ENCODE measurements at regions not wholly inside any gene's neighbourhood (a gene's known extent, or its start where the extent isn't known, plus 50 kb on each side); places are given as distances from the start of the nearest gene placed in this dataset.
A peak's percentile ranks its signal among the peaks of the same experiment; 100 is the strongest.

DNA sequence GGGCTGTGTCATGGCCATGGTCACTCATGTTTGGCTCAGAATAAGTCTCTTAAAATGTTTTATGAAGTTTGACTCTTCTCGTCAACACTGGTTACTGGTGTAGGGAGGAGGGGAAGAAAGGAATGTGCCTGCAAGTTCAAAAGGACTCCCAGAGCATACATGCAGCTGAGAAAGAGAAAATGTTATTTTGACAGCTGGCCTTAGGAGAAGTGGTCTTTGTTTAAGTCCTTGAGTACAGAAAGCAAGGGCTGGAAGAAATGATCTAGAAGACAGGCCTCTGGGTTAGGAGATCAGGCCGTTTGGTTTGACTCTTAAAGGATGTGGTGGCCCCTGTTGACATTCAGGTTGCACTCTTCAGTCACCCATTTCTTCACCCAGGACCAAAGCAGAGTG is 245.5 kb downstream of the REEP3 start:
- Histone ChIP-seq H3K36me3 (ENCODE audit: control insufficient read depth in 2 of 2, insufficient read depth in 1 of 2, low read length in 2 of 2) (no peaks in the 10 kb centered on the region), H3K4me3 (ENCODE audit: low read depth, low read length) (no peak overlapping the region), H3K9me3 (ENCODE audit: control insufficient read depth, insufficient read depth, low read depth, low read length) (no peaks in the 10 kb centered on the region), H3K4me1 (ENCODE audit: control insufficient read depth, insufficient read depth, low read length) (no peaks in the 10 kb centered on the region), H3K27ac (ENCODE audit: extremely low read depth, low read depth, low read length) (no peak overlapping the region)
- POLR2A ChIA-PET = no interaction called here
- CTCF ChIA-PET = interaction anchor here (0.6 to 5.6 kb wide), 6 partner anchors 46 to 610 kb away, joined by 3 to 68 read pairs (median 4); no protein-coding TSS in a partner anchor
- no peak for TF ChIP-seq ZNF518A (tag by site-specific recombination; conservative IDR thresholded peaks at IDR 0.05; ENCODE audit: low read depth)
- no peak for TF ChIP-seq RBAK (tag by site-specific recombination; IDR thresholded peaks at IDR 0.05)
- no peak for TF ChIP-seq EGR2 (tag by site-specific recombination; IDR thresholded peaks at IDR 0.05; ENCODE audit: low read depth)
- no peak for TF ChIP-seq YY1 (tag by site-specific recombination; IDR thresholded peaks at IDR 0.05)
- TF ChIP-seq ZNF544 (tag by site-specific recombination; IDR thresholded peaks at IDR 0.05) = no peak
- no peak for TF ChIP-seq ZNF274 (IDR thresholded peaks at IDR 0.05; ENCODE audit: low read length)
- no peak for TF ChIP-seq ZNF274 (tag by site-specific recombination; IDR thresholded peaks at IDR 0.05; ENCODE audit: borderline replicate concordance)
- no peak for TF ChIP-seq ZNF529 (tag by site-specific recombination; IDR thresholded peaks at IDR 0.05; ENCODE audit: insufficient replicate concordance)
- TF ChIP-seq, protein P1, sequence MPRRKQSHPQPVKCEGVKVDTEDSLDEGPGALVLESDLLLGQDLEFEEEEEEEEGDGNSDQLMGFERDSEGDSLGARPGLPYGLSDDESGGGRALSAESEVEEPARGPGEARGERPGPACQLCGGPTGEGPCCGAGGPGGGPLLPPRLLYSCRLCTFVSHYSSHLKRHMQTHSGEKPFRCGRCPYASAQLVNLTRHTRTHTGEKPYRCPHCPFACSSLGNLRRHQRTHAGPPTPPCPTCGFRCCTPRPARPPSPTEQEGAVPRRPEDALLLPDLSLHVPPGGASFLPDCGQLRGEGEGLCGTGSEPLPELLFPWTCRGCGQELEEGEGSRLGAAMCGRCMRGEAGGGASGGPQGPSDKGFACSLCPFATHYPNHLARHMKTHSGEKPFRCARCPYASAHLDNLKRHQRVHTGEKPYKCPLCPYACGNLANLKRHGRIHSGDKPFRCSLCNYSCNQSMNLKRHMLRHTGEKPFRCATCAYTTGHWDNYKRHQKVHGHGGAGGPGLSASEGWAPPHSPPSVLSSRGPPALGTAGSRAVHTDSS (tag by site-specific recombination; IDR thresholded peaks at IDR 0.05) = no peak
- TF ChIP-seq ZNF146 (tag by site-specific recombination; IDR thresholded peaks at IDR 0.05) = no peak
- TF ChIP-seq ZNF626 (tag by site-specific recombination; IDR thresholded peaks at IDR 0.05) = no peak
- no peak for TF ChIP-seq ZNF530 (tag by site-specific recombination; IDR thresholded peaks at IDR 0.05; ENCODE audit: low read depth)

GRCh38 chr10:63767138-63767801 is 246.1 kb downstream of the REEP3 start:
- CTCF ChIA-PET = interaction anchor here (0.6 to 5.6 kb wide), 28 partner anchors 11 to 1410 kb away, joined by 3 to 68 read pairs (median 3); partner anchors contain the start of gene EGR2
- Histone ChIP-seq H3K9me3 (ENCODE audit: control insufficient read depth, insufficient read depth, low read depth, low read length) (no peaks in the 10 kb centered on the region), H3K4me3 (ENCODE audit: low read depth, low read length) (no peak overlapping the region), H3K4me1 (ENCODE audit: control insufficient read depth, insufficient read depth, low read length) (no peaks in the 10 kb centered on the region), H3K36me3 (ENCODE audit: control insufficient read depth in 2 of 2, insufficient read depth in 1 of 2, low read length in 2 of 2) (no peaks in the 10 kb centered on the region), H3K27ac (ENCODE audit: extremely low read depth, low read depth, low read length) (no peak overlapping the region)
- POLR2A ChIA-PET = no interaction called here
- peak; percentile 20; the same call in 1 of the 2 replicates for TF ChIP-seq ZNF362 (tag by site-specific recombination; IDR thresholded peaks at IDR 0.05)
- TF ChIP-seq ZNF654 (tag by site-specific recombination; IDR thresholded peaks at IDR 0.05; ENCODE audit: low read depth) = peak; percentile 76
- TF ChIP-seq ZNF660 (tag by site-specific recombination; IDR thresholded peaks at IDR 0.05) = 0 out of 2 replicates have a peak, but pooled peaks have one; percentile 14
- no peak for TF ChIP-seq EGR2 (tag by site-specific recombination; IDR thresholded peaks at IDR 0.05; ENCODE audit: low read depth)
- TF ChIP-seq PRDM10 (tag by site-specific recombination; IDR thresholded peaks at IDR 0.05) = peak; percentile 44; the same call in 1 of the 2 replicates
- TF ChIP-seq ZBTB26 (tag by site-specific recombination; optimal IDR thresholded peaks at IDR 0.05) = no peak
- no peak for TF ChIP-seq ZNF175 (tag by site-specific recombination; IDR thresholded peaks at IDR 0.05)
